H9 (cell line): ENCODE measurements at regions not wholly inside any gene's neighbourhood (a gene's known extent, or its start where the extent isn't known, plus 50 kb on each side); places are given as distances from the start of the nearest gene placed in this dataset.

ENCODE experiments used
- DNase-seq: peaks from one replicate; pipeline ENCODE4 v3.0.0-alpha.2; 2017
- H2AFZ ChIP-seq: one replicate; pipeline ENCODE4 v1.6.1; 2013; ENCODE audit warnings: mild to moderate bottlenecking, low read length, control low read depth, moderate library complexity
- H2AK5ac ChIP-seq: 2 replicates; pipeline ENCODE4 v1.6.1; 2013; ENCODE audit warnings: low read length, control low read depth, mixed read lengths; ENCODE audit not compliant: insufficient read length
- H2BK120ac ChIP-seq: one replicate; pipeline ENCODE4 v1.6.1; 2013; ENCODE audit warnings: low read depth, mild to moderate bottlenecking, low read length, control low read depth, inconsistent platforms; ENCODE audit not compliant: poor library complexity, severe bottlenecking
- H2BK12ac ChIP-seq: 2 replicates; pipeline ENCODE4 v1.6.1; 2013; ENCODE audit warnings: low read length, control low read depth, mixed read lengths, low read depth; ENCODE audit not compliant: insufficient read length
- H2BK15ac ChIP-seq: 2 replicates; pipeline ENCODE4 v1.6.1; 2013; ENCODE audit warnings: low read depth, low read length, control low read depth
- H2BK20ac ChIP-seq: one replicate; pipeline ENCODE4 v1.6.1; 2013; ENCODE audit warnings: low read depth, mild to moderate bottlenecking, low read length, control low read depth, inconsistent platforms; ENCODE audit not compliant: poor library complexity, severe bottlenecking
- H2BK5ac ChIP-seq: 2 replicates; pipeline ENCODE4 v1.6.1; 2013; ENCODE audit warnings: low read length, control low read depth, mixed read lengths; ENCODE audit not compliant: insufficient read length
- H3K14ac ChIP-seq: 2 replicates; pipeline ENCODE4 v1.6.1; 2013; ENCODE audit warnings: low read length, control low read depth; ENCODE audit not compliant: insufficient read depth
- H3K18ac ChIP-seq: 2 replicates; pipeline ENCODE4 v1.6.1; 2013; ENCODE audit warnings: low read depth, mild to moderate bottlenecking, mixed read lengths, low read length, control low read depth; ENCODE audit not compliant: insufficient read length
- H3K23ac ChIP-seq: 2 replicates; pipeline ENCODE4 v1.6.1; 2013; ENCODE audit warnings: low read length, control low read depth, mixed read lengths, low read depth; ENCODE audit not compliant: insufficient read length
- H3K23me2 ChIP-seq: 2 replicates; pipeline ENCODE4 v1.6.1; 2013; ENCODE audit warnings: low read depth, mild to moderate bottlenecking, mixed read lengths, low read length, control low read depth; ENCODE audit not compliant: insufficient read length, poor library complexity, severe bottlenecking
- H3K27ac ChIP-seq: 2 replicates; pipeline ENCODE4 v1.5.1; 2013; ENCODE audit warnings: low read length, control low read depth, mixed read lengths, low read depth; ENCODE audit not compliant: insufficient read length
- H3K27me3 ChIP-seq: 2 replicates; pipeline ENCODE4 v1.6.1; 2013; ENCODE audit warnings: low read length, control low read depth, inconsistent platforms; ENCODE audit not compliant: insufficient read depth
- H3K4ac ChIP-seq: 2 replicates; pipeline ENCODE4 v1.6.1; 2013; ENCODE audit warnings: low read depth, mild to moderate bottlenecking, control low read depth, inconsistent platforms, low read length, moderate library complexity
- H3K4me1 ChIP-seq: 2 replicates; pipeline ENCODE4 v1.6.1; 2013; ENCODE audit warnings: low read length, control low read depth, inconsistent platforms; ENCODE audit not compliant: insufficient read depth
- H3K4me2 ChIP-seq: 2 replicates; pipeline ENCODE4 v1.6.1; 2013; ENCODE audit warnings: low read length, control low read depth, mixed read lengths; ENCODE audit not compliant: insufficient read length, insufficient read depth
- H3K56ac ChIP-seq: 2 replicates; pipeline ENCODE4 v1.6.1; 2013; ENCODE audit warnings: low read depth, mild to moderate bottlenecking, mixed read lengths, low read length, control low read depth; ENCODE audit not compliant: insufficient read length
- H3K79me1 ChIP-seq: 2 replicates; pipeline ENCODE4 v1.6.1; 2013; ENCODE audit warnings: low read depth, mild to moderate bottlenecking, moderate library complexity, low read length, control low read depth, inconsistent platforms; ENCODE audit not compliant: insufficient read depth, poor library complexity, severe bottlenecking
- H3K79me2 ChIP-seq: 2 replicates; pipeline ENCODE4 v1.6.1; 2013; ENCODE audit warnings: low read length, control low read depth, inconsistent platforms; ENCODE audit not compliant: insufficient read depth
- H3K9ac ChIP-seq: 2 replicates; pipeline ENCODE4 v1.6.1; 2013; ENCODE audit warnings: low read length, control low read depth, mixed read lengths; ENCODE audit not compliant: insufficient read length; ENCODE audit errors: extremely low read depth
- H3K9me3 ChIP-seq: one replicate; pipeline ENCODE4 v1.6.1; 2013; ENCODE audit warnings: low read depth, low read length, inconsistent platforms; ENCODE audit not compliant: control insufficient read depth
- H3T11ph ChIP-seq: one replicate; pipeline ENCODE4 v1.6.1; 2013; ENCODE audit warnings: mild to moderate bottlenecking, low read length, control low read depth, inconsistent platforms
- H4K20me1 ChIP-seq: one replicate; pipeline ENCODE4 v1.6.1; 2013; ENCODE audit not compliant: control insufficient read depth, insufficient read length, insufficient read depth
- H4K5ac ChIP-seq: 2 replicates; pipeline ENCODE4 v1.6.1; 2013; ENCODE audit warnings: low read depth, mild to moderate bottlenecking, mixed read lengths, low read length, control low read depth; ENCODE audit not compliant: insufficient read length
- H4K8ac ChIP-seq: replicated peaks from 2 replicates; pipeline ENCODE4 v1.6.1; 2013; ENCODE audit warnings: low read length, control low read depth, mixed read lengths, low read depth; ENCODE audit not compliant: insufficient read length
- H4K91ac ChIP-seq: 2 replicates; pipeline ENCODE4 v1.6.1; 2013; ENCODE audit warnings: low read depth, mild to moderate bottlenecking, moderate library complexity, mixed read lengths, low read length, control low read depth; ENCODE audit not compliant: insufficient read length
- H3K27ac Mint-ChIP-seq, 3 experiments: 2 replicates in 2 of 3; 3 replicates in 1 of 3; pipeline ENCODE4 v1.8.0; 2020 to 2021; ENCODE audit warnings: mixed read lengths in 3 of 3, mild to moderate bottlenecking in 1 of 3, moderate library complexity in 1 of 3
- H3K27me3 Mint-ChIP-seq: 2 replicates; pipeline ENCODE4 v1.8.0; 2021; ENCODE audit warnings: low read depth, mild to moderate bottlenecking, moderate library complexity, mixed read lengths
- H3K36me3 Mint-ChIP-seq, 3 experiments: 2 replicates in 2 of 3; 3 replicates in 1 of 3; pipeline ENCODE4 v1.8.0; 2020 to 2021; ENCODE audit warnings: low read depth in 3 of 3, mixed read lengths in 3 of 3; ENCODE audit not compliant: insufficient read depth in 1 of 3
- H3K4me1 Mint-ChIP-seq, 2 experiments: 2 replicates each; pipeline ENCODE4 v1.8.0; 2020; ENCODE audit warnings: mixed read lengths in 2 of 2
- H3K4me3 Mint-ChIP-seq, 2 experiments: 2 replicates in 1 of 2; 3 replicates in 1 of 2; pipeline ENCODE4 v1.8.0; 2020 to 2021; ENCODE audit warnings: mild to moderate bottlenecking in 2 of 2, mixed read lengths in 2 of 2, moderate library complexity in 1 of 2
- H3K9me3 Mint-ChIP-seq, 2 experiments: 2 replicates in 1 of 2; 3 replicates in 1 of 2; pipeline ENCODE4 v1.8.0; 2020; ENCODE audit warnings: mild to moderate bottlenecking in 2 of 2, mixed read lengths in 2 of 2, moderate library complexity in 1 of 2
- CTCF ChIP-seq: fragments of 200-600 bp; sonication (generic); conservative IDR thresholded peaks from 3 replicates; pipeline ENCODE4 v1.8.0; 2021; ENCODE audit warnings: antibody characterized with exemption, mild to moderate bottlenecking
- WGBS: extraction: QIAGEN DNeasy Blood & Tissue Kit; methylation state at CpG from one replicate; pipeline ENCODE4 v1.1.7; 2013; ENCODE audit warnings: missing lambda C conversion rate, low lambda C conversion rate, mixed read lengths; ENCODE audit not compliant: insufficient read length; ENCODE audit errors: extremely low coverage; 5-methylcytosine and 5-hydroxymethylcytosine counted together

- H2AFZ ChIP-seq: no peak overlapping the region
These were observed 53.2 kb upstream of the CCDC6 start for GRCh38 chr10:59959504-59960018.

More at GRCh38 chr10:59959504-59960018, 53.2 kb upstream of the CCDC6 start:
- H3K27ac ChIP-seq: no peak overlapping the region
- no peak for DNase-seq
- H3K14ac ChIP-seq: no peak overlapping the region
- H2BK120ac ChIP-seq: no peak overlapping the region
- Mint-ChIP-seq H3K27ac (peak overlapping the region in 2 of 3 experiments; percentile 29 to 68; a peak in 2 of 7 replicates), H3K9me3 (no peaks in the 10 kb centered on the region), H3K4me3 (no peak overlapping the region), H3K4me1 (peaks cover 7% of the 10 kb centered on the region in 2 experiments; a peak in 3 of 4 replicates), H3K27me3 (no peaks in the 10 kb centered on the region), H3K36me3 (peaks cover 0 to 8% (median 0%) of the 10 kb centered on the region in 3 experiments; a peak in 1 of 7 replicates)
- H3K9ac ChIP-seq: no peak overlapping the region
- H3K79me1 ChIP-seq: no peaks in the 10 kb centered on the region
- no peak overlapping the region for H2BK12ac ChIP-seq
- no peak overlapping the region for H3T11ph ChIP-seq
- no peak overlapping the region for H3K23ac ChIP-seq
- no peaks in the 10 kb centered on the region for H3K27me3 ChIP-seq
- H2BK5ac ChIP-seq: no peak overlapping the region
- no peaks in the 10 kb centered on the region for H3K9me3 ChIP-seq
- no peak overlapping the region for H3K4ac ChIP-seq
- H3K79me2 ChIP-seq: no peaks in the 10 kb centered on the region
- TF ChIP-seq CTCF: no peak
- no peak overlapping the region for H2AK5ac ChIP-seq
- H3K4me2 ChIP-seq: no peak overlapping the region
- H3K56ac ChIP-seq: no peak overlapping the region
- H2BK20ac ChIP-seq: no peak overlapping the region
- H4K5ac ChIP-seq: no peak overlapping the region
- no peaks in the 10 kb centered on the region for H3K23me2 ChIP-seq
- no peaks in the 10 kb centered on the region for H3K4me1 ChIP-seq
- no peak overlapping the region for H4K8ac ChIP-seq
- no CpG with 5 or more reads among the region's 4 CpGs for WGBS
- no peaks in the 10 kb centered on the region for H4K20me1 ChIP-seq
- H2BK15ac ChIP-seq: no peak overlapping the region
- H4K91ac ChIP-seq: no peak overlapping the region
- H3K18ac ChIP-seq: no peak overlapping the region
